ENCODE measurements at regions not wholly inside any gene's neighbourhood (a gene's known extent, or its start where the extent isn't known, plus 50 kb on each side); places are given as distances from the start of the nearest gene placed in this dataset.

DNA sequence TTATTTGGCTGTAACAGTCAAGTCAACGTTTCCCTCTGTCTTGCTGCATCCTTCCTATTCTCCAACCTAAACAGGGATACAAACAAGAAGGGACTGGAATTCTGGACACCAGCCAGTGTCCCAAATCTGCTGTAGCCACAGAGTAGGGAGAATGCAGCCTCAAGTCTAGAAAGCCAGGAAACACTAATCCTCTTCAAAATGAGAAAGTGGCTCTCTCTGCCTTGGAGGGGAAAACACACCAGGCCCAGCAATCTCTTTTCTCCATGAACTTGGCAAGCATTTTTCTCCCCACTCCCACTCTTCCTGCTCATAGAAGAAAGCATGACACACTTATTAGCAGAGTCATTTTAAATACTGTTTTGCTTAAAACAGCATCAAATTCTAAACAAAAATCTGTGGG is 781.7 kb downstream of the SQOR start:
- no peak overlapping the region for H3K4me3 ChIP-seq
- no peaks in the 10 kb centered on the region for H3K9me3 ChIP-seq
- FAIRE-seq, result no peak
- ChIA-PET POLR2A (no interaction called here), CTCF (no interaction called here)
- 0% methylated on average over 1 of the region's 1 CpG for WGBS (ENCODE audit: missing lambda C conversion rate)
- no peak overlapping the region for H3K27ac ChIP-seq
- no peaks in the 10 kb centered on the region for H3K4me1 ChIP-seq
- no peak for DNase-seq (ENCODE audit: low read depth in 1 of 2, low spot score in 1 of 2)
- TF ChIP-seq EHMT2 (IDR thresholded peaks at IDR 0.05; ENCODE audit: low read depth) (no peak), CHD4 (IDR thresholded peaks at IDR 0.05; ENCODE audit: borderline replicate concordance) (no peak), ESRRA (IDR thresholded peaks at IDR 0.05; ENCODE audit: borderline replicate concordance, low read length) (no peak), HOXB5 (CRISPR knock-in tag; IDR thresholded peaks at IDR 0.05) (no peak), SREBF2 (IDR thresholded peaks at IDR 0.05) (no peak), FOXS1 (CRISPR knock-in tag; IDR thresholded peaks at IDR 0.05) (no peak), EHF (CRISPR knock-in tag; IDR thresholded peaks at IDR 0.05) (no peak), ZNF302 (CRISPR knock-in tag; IDR thresholded peaks at IDR 0.05) (no peak), RNF2 (IDR thresholded peaks at IDR 0.05; ENCODE audit: borderline replicate concordance, low read depth) (no peak)
- TF ChIP-seq, protein P1, sequence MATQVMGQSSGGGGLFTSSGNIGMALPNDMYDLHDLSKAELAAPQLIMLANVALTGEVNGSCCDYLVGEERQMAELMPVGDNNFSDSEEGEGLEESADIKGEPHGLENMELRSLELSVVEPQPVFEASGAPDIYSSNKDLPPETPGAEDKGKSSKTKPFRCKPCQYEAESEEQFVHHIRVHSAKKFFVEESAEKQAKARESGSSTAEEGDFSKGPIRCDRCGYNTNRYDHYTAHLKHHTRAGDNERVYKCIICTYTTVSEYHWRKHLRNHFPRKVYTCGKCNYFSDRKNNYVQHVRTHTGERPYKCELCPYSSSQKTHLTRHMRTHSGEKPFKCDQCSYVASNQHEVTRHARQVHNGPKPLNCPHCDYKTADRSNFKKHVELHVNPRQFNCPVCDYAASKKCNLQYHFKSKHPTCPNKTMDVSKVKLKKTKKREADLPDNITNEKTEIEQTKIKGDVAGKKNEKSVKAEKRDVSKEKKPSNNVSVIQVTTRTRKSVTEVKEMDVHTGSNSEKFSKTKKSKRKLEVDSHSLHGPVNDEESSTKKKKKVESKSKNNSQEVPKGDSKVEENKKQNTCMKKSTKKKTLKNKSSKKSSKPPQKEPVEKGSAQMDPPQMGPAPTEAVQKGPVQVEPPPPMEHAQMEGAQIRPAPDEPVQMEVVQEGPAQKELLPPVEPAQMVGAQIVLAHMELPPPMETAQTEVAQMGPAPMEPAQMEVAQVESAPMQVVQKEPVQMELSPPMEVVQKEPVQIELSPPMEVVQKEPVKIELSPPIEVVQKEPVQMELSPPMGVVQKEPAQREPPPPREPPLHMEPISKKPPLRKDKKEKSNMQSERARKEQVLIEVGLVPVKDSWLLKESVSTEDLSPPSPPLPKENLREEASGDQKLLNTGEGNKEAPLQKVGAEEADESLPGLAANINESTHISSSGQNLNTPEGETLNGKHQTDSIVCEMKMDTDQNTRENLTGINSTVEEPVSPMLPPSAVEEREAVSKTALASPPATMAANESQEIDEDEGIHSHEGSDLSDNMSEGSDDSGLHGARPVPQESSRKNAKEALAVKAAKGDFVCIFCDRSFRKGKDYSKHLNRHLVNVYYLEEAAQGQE (IDR thresholded peaks at IDR 0.05), result no peak
- no peak overlapping the region for H3K4me2 ChIP-seq
- no peak for ATAC-seq

GRCh38 chr15:46420990-46421389 is 786.2 kb downstream of the SQOR start:
- TF ChIP-seq EHF (CRISPR knock-in tag; IDR thresholded peaks at IDR 0.05), result no peak
- no peak for TF ChIP-seq CEBPB (IDR thresholded peaks at IDR 0.05)
- no peak for TF ChIP-seq CBX8 (IDR thresholded peaks at IDR 0.05)
- no peak for TF ChIP-seq PHF8 (IDR thresholded peaks at IDR 0.05; ENCODE audit: borderline replicate concordance, low read depth)
- TF ChIP-seq GATA3 (IDR thresholded peaks at IDR 0.05; ENCODE audit: borderline replicate concordance), result no peak
- no peak for TF ChIP-seq RAD21 (conservative IDR thresholded peaks at IDR 0.05 in 1 of 2, IDR thresholded peaks at IDR 0.05 in 1 of 2)
- no peak for TF ChIP-seq HES2 (IDR thresholded peaks at IDR 0.05)
- no peak for TF ChIP-seq CHD2 (IDR thresholded peaks at IDR 0.05; ENCODE audit: low read length, partially characterized antibody)
- no peak for TF ChIP-seq RCOR1 (IDR thresholded peaks at IDR 0.05; ENCODE audit: low read depth, low read length)
- no peak for TF ChIP-seq ELK1 (IDR thresholded peaks at IDR 0.05; ENCODE audit: low read depth, low read length)
- no peak for TF ChIP-seq FOSB (CRISPR knock-in tag; IDR thresholded peaks at IDR 0.05)
- no peak for TF ChIP-seq FOSL2 (IDR thresholded peaks at IDR 0.05)
- TF ChIP-seq FOSL2 (CRISPR knock-in tag; IDR thresholded peaks at IDR 0.05), result no peak
- TF ChIP-seq, protein P1 (IDR thresholded peaks at IDR 0.05), result no peak
- TF ChIP-seq CTCF (IDR thresholded peaks at IDR 0.05), result no peak
- no peak for TF ChIP-seq BHLHE40 (IDR thresholded peaks at IDR 0.05; ENCODE audit: low read depth, low read length)
- TF ChIP-seq KDM1A (IDR thresholded peaks at IDR 0.05; ENCODE audit: low read depth), result no peak
- no peak for TF ChIP-seq HOXB5 (CRISPR knock-in tag; IDR thresholded peaks at IDR 0.05)
- ChIA-PET POLR2A (no interaction called here), CTCF (no interaction called here)
- Histone ChIP-seq H3K4me2 (no peak overlapping the region), H3K9me3 (no peaks in the 10 kb centered on the region), H3K4me1 (no peaks in the 10 kb centered on the region), H3K27ac (no peak overlapping the region), H3K4me3 (no peak overlapping the region)
- DNase-seq (ENCODE audit: low read depth in 1 of 2, low spot score in 1 of 2) (no peak), ATAC-seq (no peak), FAIRE-seq (no peak)
- WGBS (ENCODE audit: missing lambda C conversion rate), result 5% methylated on average over 1 of the region's 1 CpG

Measured in A549 (cell line).